Mucosa of stomach (tissue), 1 donor: ENCODE measurements at regions not wholly inside any gene's neighbourhood (a gene's known extent, or its start where the extent isn't known, plus 50 kb on each side); places are given as distances from the start of the nearest gene placed in this dataset.

ENCODE experiments used
- H3K27me3 ChIP-seq: one replicate; pipeline ENCODE4 v1.7.0; 2013; ENCODE audit warnings: mild to moderate bottlenecking, low read length; ENCODE audit not compliant: control insufficient read depth, insufficient read depth
- H3K36me3 ChIP-seq: one replicate; pipeline ENCODE4 v1.7.0; 2013; ENCODE audit warnings: low read length; ENCODE audit not compliant: control insufficient read depth, insufficient read depth
- H3K4me1 ChIP-seq: one replicate; pipeline ENCODE4 v1.7.0; 2013; ENCODE audit warnings: mild to moderate bottlenecking, low read length; ENCODE audit not compliant: control insufficient read depth, insufficient read depth
- H3K4me3 ChIP-seq: one replicate; pipeline ENCODE4 v1.7.0; 2013; ENCODE audit warnings: low read length
- H3K9ac ChIP-seq: one replicate; pipeline ENCODE4 v1.7.0; 2013; ENCODE audit warnings: mild to moderate bottlenecking, low read length, moderate library complexity
- H3K9me3 ChIP-seq: one replicate; pipeline ENCODE4 v1.7.0; 2013; ENCODE audit warnings: mild to moderate bottlenecking, low read length, moderate library complexity; ENCODE audit not compliant: control insufficient read depth
- donor health status: Pancreatic carcinoma.

DNA sequence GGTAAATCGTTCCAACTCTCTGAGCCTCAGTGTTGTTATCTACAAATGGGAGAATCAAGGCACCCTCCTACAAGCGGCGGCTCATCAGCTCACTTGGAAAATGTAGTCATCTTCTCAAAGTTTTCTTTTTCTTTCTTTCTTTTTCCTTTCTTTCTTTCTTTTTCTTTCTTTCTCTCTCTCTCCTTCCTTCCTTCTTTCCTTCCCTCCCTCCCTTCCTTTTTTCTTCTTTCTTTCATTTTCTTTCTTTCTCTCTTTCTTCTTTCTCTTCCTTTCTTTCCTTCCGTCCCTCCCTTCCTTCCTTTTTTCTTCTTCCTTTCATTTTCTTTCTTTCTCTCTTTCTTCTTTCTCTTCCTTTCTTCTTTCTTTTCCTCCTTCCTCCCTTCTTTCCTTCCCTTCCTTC is 55.0 kb upstream of the TGM3 start:
- Histone ChIP-seq H3K36me3 (no peaks in the 10 kb centered on the region), H3K4me1 (peaks cover 9% of the 10 kb centered on the region), H3K4me3 (no peak overlapping the region), H3K9me3 (no peaks in the 10 kb centered on the region), H3K27me3 (peaks cover 6% of the 10 kb centered on the region), H3K9ac (no peak overlapping the region)

DNA sequence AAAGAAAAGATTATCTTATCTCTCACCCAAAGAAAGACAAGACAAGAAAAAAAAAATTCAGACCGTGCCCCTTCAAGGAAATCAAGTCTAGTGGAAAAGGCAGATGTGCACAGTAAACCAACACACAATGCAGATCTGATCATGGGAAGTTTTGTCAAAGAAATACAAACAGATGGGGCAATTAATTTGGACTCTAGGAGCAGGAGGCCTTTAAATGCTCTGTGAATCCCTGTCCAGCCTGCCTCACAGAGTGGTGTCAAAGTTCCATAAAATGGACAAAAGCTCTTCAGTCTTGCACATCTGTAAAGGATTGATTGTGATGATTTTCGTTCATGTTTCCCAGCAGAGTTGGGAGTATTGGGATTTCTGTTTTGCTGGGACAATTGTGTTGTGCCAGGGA is 53.1 kb upstream of the TGM3 start:
- H3K9ac ChIP-seq: no peak overlapping the region
- no peak overlapping the region for H3K4me3 ChIP-seq
- H3K27me3 ChIP-seq: peaks cover 6% of the 10 kb centered on the region
- H3K36me3 ChIP-seq: no peaks in the 10 kb centered on the region
- H3K4me1 ChIP-seq: no peaks in the 10 kb centered on the region
- no peaks in the 10 kb centered on the region for H3K9me3 ChIP-seq

DNA sequence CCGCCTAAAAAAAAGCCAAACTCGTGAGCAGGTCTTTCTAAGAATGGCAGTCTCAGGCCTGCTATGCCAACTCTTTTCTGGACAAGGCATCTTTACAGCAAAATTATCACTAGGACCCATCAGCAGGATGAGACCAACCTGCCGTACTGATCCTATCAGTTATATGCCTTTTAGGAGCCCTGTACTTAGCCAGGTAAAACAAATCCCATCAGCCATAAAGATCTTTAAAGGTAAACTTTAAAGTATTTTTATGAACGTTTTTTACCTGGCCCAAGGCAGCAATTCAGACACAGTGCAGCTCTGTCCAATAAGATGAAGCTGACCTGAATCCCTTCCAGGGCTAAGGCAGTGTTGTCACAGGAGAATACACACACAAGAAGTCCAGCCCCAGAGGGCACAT is 51.3 kb upstream of the TGM3 start:
- no peaks in the 10 kb centered on the region for H3K9me3 ChIP-seq
- H3K4me1 ChIP-seq: no peaks in the 10 kb centered on the region
- H3K9ac ChIP-seq: no peak overlapping the region
- no peaks in the 10 kb centered on the region for H3K36me3 ChIP-seq
- H3K4me3 ChIP-seq: no peak overlapping the region
- H3K27me3 ChIP-seq: peaks cover 6% of the 10 kb centered on the region

DNA sequence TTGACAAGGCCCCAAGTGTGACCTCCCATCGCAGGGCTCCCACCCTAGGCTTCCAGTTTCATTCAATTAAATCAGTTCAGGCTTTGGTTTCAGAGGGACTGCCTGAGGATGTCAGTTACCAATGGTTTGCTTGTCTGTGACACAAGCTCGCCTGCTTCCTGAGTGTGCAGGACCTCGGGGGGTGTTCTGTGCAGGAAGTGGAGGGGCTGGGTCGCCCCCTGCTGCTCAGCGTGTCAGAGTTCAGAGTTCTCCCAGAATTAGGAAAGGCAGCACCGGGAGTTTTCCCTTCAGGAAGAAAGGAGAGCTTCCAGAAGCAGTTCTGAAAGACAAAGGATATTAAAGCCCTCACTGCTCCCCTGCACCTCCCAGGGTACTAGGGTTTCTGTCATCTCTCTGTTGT is 50.8 kb upstream of the TGM3 start:
- H3K9ac ChIP-seq: no peak overlapping the region
- peaks cover 6% of the 10 kb centered on the region for H3K27me3 ChIP-seq
- H3K36me3 ChIP-seq: no peaks in the 10 kb centered on the region
- H3K9me3 ChIP-seq: no peaks in the 10 kb centered on the region
- H3K4me1 ChIP-seq: no peaks in the 10 kb centered on the region
- no peak overlapping the region for H3K4me3 ChIP-seq

DNA sequence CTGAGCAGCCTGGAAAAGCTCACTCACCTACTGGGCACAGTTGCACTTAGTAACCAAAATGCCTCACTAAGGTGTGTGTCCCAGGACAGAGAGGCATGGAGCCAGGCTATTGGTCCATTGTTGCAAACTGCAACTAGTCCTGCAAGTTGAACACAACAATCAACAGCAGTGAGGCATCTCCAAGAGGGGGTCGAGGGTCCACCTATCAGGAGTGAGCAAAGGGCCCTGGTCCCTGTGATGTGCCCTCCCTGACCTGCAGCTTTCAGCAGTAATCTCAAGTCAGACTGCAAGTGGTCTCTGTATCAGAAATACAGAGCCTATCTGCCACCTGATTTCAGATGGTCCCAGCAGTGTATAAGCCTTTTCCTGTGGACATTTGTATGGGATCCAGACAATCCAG is 50.2 kb upstream of the TGM3 start:
- H3K9ac ChIP-seq: no peak overlapping the region
- H3K9me3 ChIP-seq: no peaks in the 10 kb centered on the region
- no peaks in the 10 kb centered on the region for H3K36me3 ChIP-seq
- H3K4me1 ChIP-seq: no peaks in the 10 kb centered on the region
- H3K4me3 ChIP-seq: no peak overlapping the region
- peaks cover 6% of the 10 kb centered on the region for H3K27me3 ChIP-seq
